Stimulated activated CD8-positive, alpha-beta memory T cell treated with anti-CD3 and anti-CD28 coated beads, Interleukin-7, amount 100 ng/mL, for 1 hour (primary cell): ENCODE measurements at regions not wholly inside any gene's neighbourhood (a gene's known extent, or its start where the extent isn't known, plus 50 kb on each side); places are given as distances from the start of the nearest gene placed in this dataset.
"Not testable (repeated sequence)": the region's sequence is repeated elsewhere in the genome, so short reads cannot be mapped to it uniquely, and the experiment has no call there.

Experiments used
- DNase-seq, 2 donors: peaks; one replicate each; pipeline ENCODE4 v3.0.0-alpha.2; 2020; ENCODE audit warnings: low read depth in 2 of 2

GRCh38 chr12:45490232-45490881 is 239.1 kb upstream of the ARID2 start:
- DNase-seq: no peak

GRCh38 chr12:45494279-45494678 is 235.2 kb upstream of the ARID2 start:
- no peak for DNase-seq

GRCh38 chr12:45498645-45499044 is 230.9 kb upstream of the ARID2 start:
- no peak for DNase-seq

- DNase-seq: no peak
Observed at GRCh38 chr12:45502481-45503128, 226.9 kb upstream of the ARID2 start.

GRCh38 chr12:45503899-45504298 is 225.6 kb upstream of the ARID2 start:
- no peak for DNase-seq

- no peak for DNase-seq
Observed at GRCh38 chr12:45504316-45505010, 225.0 kb upstream of the ARID2 start.

GRCh38 chr12:45509187-45509586 is 220.3 kb upstream of the ARID2 start:
- DNase-seq: no peak

- no peak for DNase-seq
Observed at GRCh38 chr12:45509621-45510020, 219.9 kb upstream of the ARID2 start.

- DNase-seq: no peak
Observed at GRCh38 chr12:45517381-45517780, 212.1 kb upstream of the ARID2 start.

- peak; percentile 9 to 11 for DNase-seq
Observed at GRCh38 chr12:45518291-45519235, 210.9 kb upstream of the ARID2 start.

- no peak for DNase-seq
Observed at GRCh38 chr12:45522227-45522626, 207.3 kb upstream of the ARID2 start.

- not testable (repeated sequence) for DNase-seq
Observed at GRCh38 chr12:45526823-45527222, 202.7 kb upstream of the ARID2 start.

GRCh38 chr12:45532113-45532512 is 197.4 kb upstream of the ARID2 start:
- DNase-seq: no peak

- no peak for DNase-seq
Observed at GRCh38 chr12:45535610-45536180, 193.8 kb upstream of the ARID2 start.

- no peak for DNase-seq
Observed at GRCh38 chr12:45536284-45536683, 193.2 kb upstream of the ARID2 start.

GRCh38 chr12:45540661-45541341 is 188.7 kb upstream of the ARID2 start:
- DNase-seq: no peak

GRCh38 chr12:45543887-45544286 is 185.6 kb upstream of the ARID2 start:
- peak; percentile 1 to 4 for DNase-seq

- DNase-seq: no peak
Observed at GRCh38 chr12:45546545-45546944, 183.0 kb upstream of the ARID2 start.

GRCh38 chr12:45547132-45547531 is 182.4 kb upstream of the ARID2 start:
- DNase-seq: no peak

GRCh38 chr12:45547822-45548221 is 181.7 kb upstream of the ARID2 start:
- DNase-seq: no peak

GRCh38 chr12:45548426-45548825 is 181.1 kb upstream of the ARID2 start:
- DNase-seq: no peak
